ENCODE measurements at regions not wholly inside any gene's neighbourhood (a gene's known extent, or its start where the extent isn't known, plus 50 kb on each side); places are given as distances from the start of the nearest gene placed in this dataset.

DNA sequence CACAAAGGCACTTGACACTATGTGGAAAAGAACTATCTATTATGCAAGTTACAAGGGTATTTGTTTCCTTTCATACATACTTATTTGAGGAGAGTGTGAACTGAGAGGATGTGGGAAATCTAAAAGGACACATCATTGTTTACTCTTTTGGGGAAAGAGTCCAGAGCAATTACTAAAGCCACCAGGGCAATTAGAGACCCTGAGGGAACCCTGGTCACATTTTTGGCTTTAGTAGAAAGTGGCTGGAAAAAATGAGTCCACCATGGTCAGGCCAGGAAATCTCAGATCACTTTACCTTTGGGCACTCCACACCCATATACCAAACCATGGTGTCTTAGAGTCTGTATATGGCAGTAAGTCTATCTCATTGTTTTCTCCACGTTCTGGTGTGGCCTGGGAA, 243.3 kb downstream of the HLX start:
- in situ Hi-C loops (cut with HindIII; ENCODE audit: low sequenced_read_pairs), result no loop called here
- no peak for DNase-seq (ENCODE audit: low spot score)

DNA sequence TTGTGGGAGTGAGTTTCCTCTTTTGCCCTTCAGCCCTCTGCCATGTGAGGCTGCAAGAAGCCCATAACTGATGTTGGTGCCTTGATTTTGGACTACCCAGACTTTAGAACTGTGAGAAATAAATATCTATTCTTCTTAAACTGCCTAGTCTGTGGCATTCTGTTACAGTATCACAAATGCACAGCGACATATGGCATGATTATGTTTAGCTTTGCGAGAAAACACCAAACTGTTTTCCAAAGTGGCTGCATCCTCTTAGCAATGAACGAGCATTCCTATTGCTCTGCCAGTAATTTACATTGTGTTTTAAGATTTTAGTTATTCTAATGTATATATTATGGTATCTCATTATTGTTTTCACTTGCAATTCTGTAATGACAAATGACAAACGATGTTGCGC, 246.7 kb downstream of the HLX start:
- in situ Hi-C loops (cut with HindIII; ENCODE audit: low sequenced_read_pairs), result no loop called here
- DNase-seq (ENCODE audit: low spot score), result no peak

DNA sequence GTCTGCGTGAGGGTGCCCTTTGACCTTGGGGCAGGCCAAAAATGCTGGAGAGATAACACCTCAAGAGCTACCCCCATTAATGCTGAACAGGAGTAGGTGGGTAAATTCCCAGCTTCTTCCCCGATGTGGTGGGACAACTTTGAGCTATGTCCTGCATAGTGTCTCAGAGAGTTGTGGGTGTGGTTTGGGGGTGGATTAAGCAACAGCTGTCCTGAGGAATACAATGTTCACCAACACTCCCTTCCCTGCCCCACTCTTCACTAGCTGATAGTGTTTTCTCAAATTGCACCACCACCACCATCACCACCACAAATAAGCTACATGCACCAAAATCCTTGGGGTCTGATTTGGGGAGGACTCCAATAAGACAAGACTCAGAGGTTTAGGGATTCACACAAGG, 258.4 kb downstream of the HLX start:
- in situ Hi-C loops (cut with HindIII; ENCODE audit: low sequenced_read_pairs), result no loop called here

DNA sequence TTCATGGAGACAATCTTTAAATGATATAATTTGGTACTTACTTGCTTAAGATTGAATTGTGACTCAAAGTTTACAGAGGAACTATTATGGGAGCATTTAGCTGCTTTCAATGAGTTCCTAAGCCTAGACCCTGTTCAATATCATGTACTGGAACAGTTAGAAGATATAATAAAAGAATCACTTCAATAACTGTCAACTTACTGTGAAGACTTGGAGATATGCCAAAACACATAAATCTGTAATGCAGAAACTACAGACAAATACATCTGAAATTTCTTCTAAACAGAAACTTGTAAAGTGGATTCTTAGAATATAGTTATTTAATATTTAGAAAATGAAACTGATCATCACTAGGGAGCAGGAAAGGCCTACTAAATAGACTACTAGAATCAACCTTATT, 259.3 kb downstream of the HLX start:
- no peak for DNase-seq (ENCODE audit: low spot score)
- in situ Hi-C loops (cut with HindIII; ENCODE audit: low sequenced_read_pairs), result no loop called here

More for the DNA sequence above, 258.4 kb downstream of the HLX start:
- no peak for DNase-seq (ENCODE audit: low spot score)

DNA sequence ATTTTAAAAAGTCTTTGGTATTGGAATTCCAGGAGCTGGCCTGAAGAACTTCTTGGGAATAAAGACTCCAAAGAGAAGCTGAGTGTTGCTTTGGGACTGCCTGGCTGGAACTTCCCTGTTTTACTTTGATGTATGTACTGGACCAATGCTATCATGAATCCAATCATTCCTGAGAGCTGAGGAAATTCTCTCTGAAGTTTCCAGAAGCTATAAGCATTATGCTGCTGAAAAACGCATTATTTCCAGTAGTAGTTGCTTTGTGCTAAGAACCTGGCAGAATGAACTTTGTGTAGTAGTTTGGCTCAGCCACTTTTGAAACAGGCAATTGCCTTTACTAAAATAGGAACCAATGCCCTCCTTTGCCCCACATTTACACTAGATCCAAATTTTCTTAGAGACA, 260.7 kb downstream of the HLX start:
- no peak for DNase-seq (ENCODE audit: low spot score)
- in situ Hi-C loops (cut with HindIII; ENCODE audit: low sequenced_read_pairs), result no loop called here

DNA sequence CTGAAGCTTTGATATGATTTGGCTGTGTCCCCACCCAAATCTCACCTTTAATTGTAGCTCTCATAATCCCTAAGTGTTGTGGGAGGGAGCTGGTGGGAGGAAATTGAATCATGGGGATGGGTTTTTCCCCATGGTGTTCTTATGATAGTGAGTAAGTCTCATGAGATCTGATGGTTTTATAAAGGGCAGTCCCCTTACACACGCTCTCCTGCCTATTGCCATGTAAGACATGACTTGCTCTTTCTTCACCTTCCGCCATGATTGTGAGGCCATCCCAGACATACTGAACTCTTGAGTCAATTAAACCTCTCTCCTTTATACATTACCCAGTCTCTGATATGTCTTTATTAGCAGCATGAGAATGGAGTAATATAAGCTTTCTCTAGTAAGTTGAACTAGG, 261.9 kb downstream of the HLX start:
- no peak for DNase-seq (ENCODE audit: low spot score)
- in situ Hi-C loops (cut with HindIII; ENCODE audit: low sequenced_read_pairs), result no loop called here

DNA sequence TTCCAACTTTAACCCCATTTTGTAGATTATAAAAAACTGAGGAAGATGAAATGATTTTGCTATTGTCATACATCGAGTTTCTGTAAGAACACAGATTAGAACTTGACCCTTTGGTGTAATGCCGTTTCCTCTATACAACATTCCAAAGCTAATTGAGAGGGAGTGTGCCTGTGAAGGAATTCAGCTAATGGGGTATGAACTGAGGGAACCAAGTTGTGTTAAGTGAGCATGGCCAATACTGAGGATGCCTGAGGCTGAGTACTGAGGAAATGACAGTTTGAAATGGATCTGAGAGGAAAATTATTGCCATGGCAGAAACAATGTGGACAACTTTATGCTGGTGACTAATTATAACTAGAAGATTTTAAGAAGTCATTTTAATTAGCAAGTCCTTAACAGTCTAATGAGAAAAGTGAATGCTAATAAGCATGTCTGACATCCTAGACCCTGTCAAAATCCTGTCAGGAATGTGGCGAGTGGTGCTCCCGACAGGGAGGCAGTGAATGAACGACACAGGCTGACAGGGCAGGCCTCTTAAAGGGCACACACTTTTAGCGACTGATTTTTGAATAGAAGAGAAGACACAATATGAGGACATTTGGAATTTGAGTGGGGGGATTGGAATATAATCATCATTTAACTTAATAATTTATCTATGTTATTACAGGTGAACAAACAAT, 262.5 kb downstream of the HLX start:
- in situ Hi-C loops (cut with HindIII; ENCODE audit: low sequenced_read_pairs), result no loop called here
- DNase-seq (ENCODE audit: low spot score), result no peak

DNA sequence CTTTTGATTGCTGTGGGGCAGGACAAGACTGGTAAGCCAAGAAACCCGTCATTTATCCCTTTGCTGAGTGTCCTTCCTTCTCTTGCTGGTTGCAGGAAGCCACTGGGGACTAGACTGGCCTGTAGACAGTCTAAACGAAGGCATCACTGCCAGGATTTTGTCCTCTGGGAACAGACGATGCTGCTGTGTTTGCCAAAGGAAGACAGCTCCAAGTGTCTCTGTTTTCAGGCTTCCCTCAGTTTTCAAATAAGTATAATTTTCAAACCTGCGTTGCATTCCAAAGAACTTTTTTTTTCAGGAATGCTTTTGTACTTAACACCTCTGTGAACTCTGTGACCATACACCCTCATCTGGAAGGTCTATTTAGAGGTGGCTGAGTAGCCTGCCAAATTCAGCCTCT, 269.4 kb downstream of the HLX start:
- no peak for DNase-seq (ENCODE audit: low spot score)
- in situ Hi-C loops (cut with HindIII; ENCODE audit: low sequenced_read_pairs), result no loop called here

DNA sequence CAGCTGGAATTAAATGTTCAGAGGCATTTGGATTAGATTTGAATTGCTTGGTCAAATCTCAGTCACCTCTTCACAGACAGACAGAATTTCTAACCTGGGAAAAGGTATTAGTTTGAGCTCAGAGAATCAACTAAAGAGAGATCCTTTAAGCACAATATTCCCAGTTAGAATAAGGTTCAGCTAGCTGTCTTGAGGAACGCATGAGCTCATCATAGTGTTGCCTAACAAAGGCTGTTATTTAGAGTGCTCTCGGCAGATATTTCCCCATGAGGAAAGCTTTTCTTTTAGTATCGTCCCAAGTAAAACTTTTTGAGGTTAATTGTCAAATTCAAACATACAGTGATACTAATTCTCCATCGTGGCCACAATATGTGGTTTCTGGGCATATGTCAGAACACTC, 269.9 kb downstream of the HLX start:
- in situ Hi-C loops (cut with HindIII; ENCODE audit: low sequenced_read_pairs), result no loop called here

DNA sequence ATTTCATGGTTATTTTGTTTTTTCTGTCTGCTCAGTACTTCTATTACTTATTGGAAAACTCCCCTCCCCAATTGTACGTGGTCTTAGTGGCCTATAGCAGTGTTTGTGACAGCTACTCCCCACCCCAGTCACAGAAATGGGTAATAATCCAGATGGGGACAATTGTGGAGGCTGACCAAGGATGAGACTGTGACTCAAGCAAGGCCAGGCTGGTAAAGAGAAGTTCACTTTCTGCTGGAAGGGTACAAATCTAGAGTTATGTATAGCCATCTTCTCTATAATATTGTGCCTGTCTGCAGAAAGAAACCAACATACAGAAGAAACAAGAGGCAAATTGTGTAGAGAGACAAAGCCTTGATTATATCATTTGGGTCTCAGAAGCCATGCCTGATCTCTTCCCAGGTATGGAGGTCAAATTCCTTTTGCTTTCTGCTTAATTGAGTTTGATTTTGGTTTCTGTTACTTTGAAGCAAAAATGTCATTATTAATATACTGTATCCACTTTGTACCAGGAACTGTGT, 270.4 kb downstream of the HLX start:
- in situ Hi-C loops (cut with HindIII; ENCODE audit: low sequenced_read_pairs), result no loop called here
- DNase-seq (ENCODE audit: low spot score), result no peak

More for the DNA sequence above, 269.9 kb downstream of the HLX start:
- no peak for DNase-seq (ENCODE audit: low spot score)

DNA sequence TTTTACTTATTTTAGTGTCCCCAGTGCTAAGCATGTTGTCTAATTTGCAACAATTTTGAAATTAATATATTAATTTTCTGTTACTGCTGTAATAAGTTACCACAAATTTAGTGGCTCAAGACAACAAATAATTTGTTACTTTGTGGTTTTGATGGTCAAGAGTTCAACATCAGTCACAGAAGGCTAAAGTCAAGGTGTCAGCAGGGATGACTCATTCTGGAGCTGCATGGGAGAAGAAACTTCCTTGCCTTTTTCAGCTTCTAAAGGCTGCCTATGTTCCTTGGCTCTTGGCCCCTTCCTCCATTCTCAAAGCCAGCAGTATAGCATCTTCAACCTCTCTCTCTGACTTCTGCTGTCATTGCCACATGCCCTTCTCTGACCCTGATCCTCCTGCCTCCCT, 271.8 kb downstream of the HLX start:
- in situ Hi-C loops (cut with HindIII; ENCODE audit: low sequenced_read_pairs), result no loop called here
- no peak for DNase-seq (ENCODE audit: low spot score)

DNA sequence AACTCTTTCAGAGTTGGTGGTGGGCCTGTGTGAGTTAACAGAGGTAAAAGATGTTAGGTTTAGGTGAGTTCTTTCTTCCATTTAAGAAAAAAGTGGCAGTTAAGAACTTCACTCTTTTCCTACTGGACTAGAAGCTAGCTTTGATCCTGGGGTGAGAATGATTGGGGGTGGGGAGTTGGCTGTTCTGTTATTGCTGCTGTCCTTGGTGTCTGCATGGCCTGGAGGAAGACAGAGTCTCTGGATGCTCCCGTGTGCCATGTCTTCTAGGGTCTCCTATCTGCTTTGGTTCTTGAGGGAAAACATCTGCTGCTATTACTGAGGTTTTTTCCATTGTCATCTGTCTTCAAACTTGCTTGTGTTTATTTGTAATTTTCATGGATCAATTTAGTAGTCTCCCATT, 275.7 kb downstream of the HLX start:
- DNase-seq (ENCODE audit: low spot score), result no peak
- in situ Hi-C loops (cut with HindIII; ENCODE audit: low sequenced_read_pairs), result no loop called here

DNA sequence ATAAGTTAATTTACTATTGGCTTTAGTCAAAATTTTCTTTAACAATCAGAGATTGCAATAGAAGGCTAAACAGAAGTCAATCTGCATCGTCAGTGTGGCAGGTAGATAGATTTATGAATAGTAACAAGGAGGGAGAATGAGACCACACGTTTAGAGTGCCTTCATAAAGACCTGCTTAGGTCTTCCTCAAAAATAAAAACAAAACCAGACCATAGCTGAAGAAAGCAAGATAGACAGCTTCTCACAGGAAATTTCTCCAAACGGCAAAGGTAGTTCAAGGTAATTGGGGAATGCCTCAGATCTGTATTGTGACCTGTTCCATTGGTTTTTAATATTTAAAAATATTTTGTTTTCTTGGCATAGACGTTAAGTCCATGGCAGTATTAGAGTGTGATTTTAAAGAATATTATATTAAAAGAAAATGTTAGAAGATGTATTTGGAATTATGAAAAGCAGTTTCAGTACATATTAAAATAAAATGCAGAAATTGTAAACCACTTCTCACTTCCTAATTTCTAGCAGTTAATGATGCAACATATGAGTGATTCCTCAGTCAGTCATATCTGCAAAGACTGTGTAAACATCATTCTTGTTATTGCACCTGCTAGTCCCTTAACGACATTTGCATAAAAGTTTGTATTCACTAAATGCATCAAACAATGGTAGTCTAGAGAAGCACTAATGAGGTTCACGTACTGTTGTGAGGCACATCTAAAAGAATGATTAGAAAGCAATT, 278.0 kb downstream of the HLX start:
- DNase-seq (ENCODE audit: low spot score), result no peak
- in situ Hi-C loops (cut with HindIII; ENCODE audit: low sequenced_read_pairs), result no loop called here

DNA sequence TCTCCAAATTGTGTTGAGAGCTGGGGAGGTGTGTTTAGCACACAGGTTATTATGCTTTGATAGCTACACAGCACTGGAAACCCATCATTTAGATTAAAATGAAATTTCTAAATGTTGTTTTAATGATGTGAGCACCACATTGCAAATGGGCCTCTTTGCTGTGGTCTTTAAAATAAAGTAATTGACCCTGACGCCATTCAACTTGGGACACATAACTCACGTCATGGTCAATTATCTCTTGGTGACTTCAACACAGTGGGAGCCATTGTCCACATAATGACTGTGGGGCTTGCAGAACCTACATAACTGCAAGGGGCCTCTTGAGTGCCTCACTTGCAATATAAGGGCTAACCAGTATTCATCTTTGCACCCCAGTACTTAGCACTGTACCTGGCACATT, 280.4 kb downstream of the HLX start:
- no peak for DNase-seq (ENCODE audit: low spot score)
- in situ Hi-C loops (cut with HindIII; ENCODE audit: low sequenced_read_pairs), result no loop called here

DNA sequence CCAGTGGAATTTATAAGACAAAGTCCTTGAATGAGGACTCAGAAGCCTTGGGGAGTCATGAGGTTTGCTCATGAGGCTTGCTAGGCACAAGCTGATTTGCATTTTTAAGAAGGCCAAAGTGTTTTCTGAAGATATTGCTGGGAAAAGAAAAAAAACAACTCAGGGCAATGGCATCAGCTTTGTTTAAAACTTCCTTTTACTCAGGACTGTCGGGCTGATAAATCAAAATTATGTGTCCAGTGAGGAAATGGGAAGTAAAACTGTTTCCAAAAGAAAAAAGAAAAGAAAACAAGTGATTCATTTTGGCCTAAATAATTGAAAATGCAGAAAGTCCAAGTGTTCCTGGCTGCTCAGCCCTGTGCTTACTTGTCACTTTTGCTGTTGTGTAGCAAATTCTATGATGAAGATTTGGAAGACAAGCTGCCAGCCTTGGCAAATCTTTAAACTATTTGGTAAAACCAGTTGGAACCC, 282.4 kb downstream of the HLX start:
- in situ Hi-C loops (cut with HindIII; ENCODE audit: low sequenced_read_pairs), result no loop called here
- no peak for DNase-seq (ENCODE audit: low spot score)

DNA sequence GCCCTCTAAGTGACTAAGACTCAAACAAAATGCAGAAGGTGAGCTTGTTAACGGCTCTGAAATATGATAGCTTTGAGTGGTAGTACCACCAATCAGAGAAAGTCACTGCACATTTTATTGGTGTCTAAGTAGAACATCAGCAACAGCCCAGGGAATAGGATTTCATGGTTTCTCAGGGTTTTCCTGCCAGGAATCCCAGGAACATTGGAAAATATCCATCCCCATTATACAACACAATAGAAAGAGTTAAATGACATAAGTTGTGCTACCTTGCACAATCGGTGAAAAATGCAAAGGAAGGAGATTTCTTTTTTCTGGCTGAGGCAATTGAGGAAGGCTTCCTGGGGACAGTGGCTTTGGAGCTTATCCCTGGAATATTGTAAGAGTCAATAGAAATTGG, 283.1 kb downstream of the HLX start:
- DNase-seq (ENCODE audit: low spot score), result no peak
- in situ Hi-C loops (cut with HindIII; ENCODE audit: low sequenced_read_pairs), result no loop called here

DNA sequence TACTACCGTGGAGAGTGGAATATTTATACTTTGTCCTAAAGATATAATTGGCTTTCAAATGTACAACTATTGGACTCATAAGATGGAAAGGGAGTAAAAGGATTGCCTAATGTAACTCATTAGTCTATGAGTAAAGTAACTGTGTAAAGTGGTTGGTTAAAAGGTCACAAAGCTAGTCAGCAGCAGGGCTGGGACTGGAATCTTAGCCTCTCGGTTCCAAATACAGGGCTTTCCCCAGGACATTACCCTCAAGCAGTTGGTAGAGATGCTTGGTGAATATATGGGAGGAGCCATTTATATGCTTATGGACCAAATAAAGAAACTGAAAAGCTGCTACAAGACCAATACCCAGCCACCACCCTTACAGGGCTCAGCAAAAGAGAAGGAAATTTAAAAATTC, 283.7 kb downstream of the HLX start:
- no peak for DNase-seq (ENCODE audit: low spot score)
- in situ Hi-C loops (cut with HindIII; ENCODE audit: low sequenced_read_pairs), result no loop called here

DNA sequence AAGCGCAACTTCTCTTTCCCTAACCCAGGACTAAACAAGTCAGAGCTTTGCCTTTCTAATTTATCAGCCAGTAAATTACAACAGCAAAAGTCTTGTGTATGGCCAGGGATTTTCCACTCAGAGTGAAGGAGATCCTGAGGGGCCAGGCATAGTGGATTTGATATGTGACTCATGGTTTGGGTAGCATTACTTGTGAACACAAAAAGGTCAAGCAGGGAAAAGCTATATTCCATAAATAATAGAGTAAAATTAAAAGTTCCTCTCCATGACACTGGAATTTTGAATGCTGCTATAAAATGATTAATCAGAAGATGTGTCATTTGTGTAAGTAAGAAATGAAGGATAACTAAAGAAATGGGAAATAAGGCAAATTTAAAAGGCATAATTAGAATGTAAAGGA, 284.8 kb downstream of the HLX start:
- DNase-seq (ENCODE audit: low spot score), result no peak
- in situ Hi-C loops (cut with HindIII; ENCODE audit: low sequenced_read_pairs), result no loop called here

DNA sequence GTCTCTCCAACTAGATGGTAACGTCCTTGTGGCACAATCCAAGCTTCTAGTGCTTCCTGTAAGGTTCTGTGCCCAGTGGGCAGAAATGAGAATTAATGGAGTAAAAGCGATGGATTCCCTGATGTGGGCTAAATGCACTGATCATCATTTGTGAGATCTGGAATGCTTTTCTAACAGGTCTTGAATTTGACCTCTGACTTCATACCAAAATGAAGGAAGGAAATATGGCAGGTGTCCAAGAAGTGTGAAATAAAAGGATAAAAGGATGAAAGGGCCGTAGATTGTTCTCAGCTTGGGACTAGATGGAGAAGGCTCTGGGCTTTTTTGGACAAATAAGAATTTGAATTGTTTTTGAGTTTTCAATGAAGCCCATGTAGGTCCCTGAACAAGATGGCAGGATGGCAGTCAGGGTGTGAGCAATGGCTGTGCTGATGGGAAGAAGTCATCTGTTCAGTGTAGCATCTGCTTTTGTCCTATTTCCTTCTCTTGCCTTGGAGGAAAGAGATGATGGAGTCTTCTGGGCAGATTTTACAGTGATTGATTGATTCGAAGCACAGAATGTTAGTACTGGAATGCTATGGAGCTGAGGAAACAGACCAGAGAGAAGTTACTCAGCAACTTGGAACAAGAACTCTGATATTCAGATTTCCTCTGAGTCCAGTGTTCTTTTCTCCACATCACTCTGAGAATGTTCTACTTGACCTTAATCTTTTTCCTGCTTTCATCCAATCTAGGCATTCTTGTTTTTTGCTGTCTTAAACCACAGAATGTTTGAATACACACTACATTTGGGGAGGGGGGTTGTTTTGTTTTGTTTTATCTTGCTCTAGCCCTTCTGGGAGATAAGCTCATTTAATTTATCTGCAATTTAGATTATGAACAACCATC, 286.0 kb downstream of the HLX start:
- in situ Hi-C loops (cut with HindIII; ENCODE audit: low sequenced_read_pairs), result no loop called here
- DNase-seq (ENCODE audit: low spot score), result no peak

All from G401 (cell line).